Neural progenitor cell (in vitro differentiated cells): ENCODE measurements at regions not wholly inside any gene's neighbourhood (a gene's known extent, or its start where the extent isn't known, plus 50 kb on each side); places are given as distances from the start of the nearest gene placed in this dataset.

Experiments
- DNase-seq: peaks from one replicate; pipeline ENCODE4 v3.0.0-alpha.2; 2016; ENCODE audit warnings: low spot score
- H2AFZ ChIP-seq: fragments of 200-600 bp; sonication (generic); replicated peaks from 2 replicates; pipeline ENCODE4 v1.6.1; 2016; ENCODE audit warnings: antibody characterized with exemption
- H3F3A ChIP-seq: fragments of 200-600 bp; sonication (generic); 2 replicates; pipeline ENCODE4 v1.6.1; 2016; ENCODE audit warnings: antibody characterized with exemption, low read depth
- H3K27ac ChIP-seq: fragments of 200-600 bp; sonication (generic); 2 replicates; pipeline ENCODE4 v1.5.1; 2016; ENCODE audit warnings: mild to moderate bottlenecking
- H3K27me3 ChIP-seq: fragments of 200-600 bp; sonication (generic); 2 replicates; pipeline ENCODE4 v1.6.1; 2016; ENCODE audit warnings: mild to moderate bottlenecking, moderate library complexity
- H3K36me3 ChIP-seq: fragments of 200-600 bp; sonication (generic); 2 replicates; pipeline ENCODE4 v1.5.1; 2016
- H3K4me1 ChIP-seq: fragments of 200-600 bp; sonication (generic); 2 replicates; pipeline ENCODE4 v1.6.1; 2016; ENCODE audit warnings: mixed run types
- H3K4me2 ChIP-seq: fragments of 200-600 bp; sonication (generic); 2 replicates; pipeline ENCODE4 v1.6.1; 2016
- H3K4me3 ChIP-seq: fragments of 200-600 bp; sonication (generic); 2 replicates; pipeline ENCODE4 v1.5.1; 2016
- H3K79me2 ChIP-seq: fragments of 200-600 bp; sonication (generic); 2 replicates; pipeline ENCODE4 v1.6.1; 2016; ENCODE audit warnings: low read depth
- H3K9ac ChIP-seq: fragments of 200-600 bp; sonication (generic); 2 replicates; pipeline ENCODE4 v1.6.1; 2016
- H3K9me3 ChIP-seq: fragments of 200-600 bp; sonication (generic); 2 replicates; pipeline ENCODE4 v1.5.1; 2016; ENCODE audit warnings: low read depth
- H4K20me1 ChIP-seq: fragments of 200-600 bp; sonication (generic); 2 replicates; pipeline ENCODE4 v1.6.1; 2016; ENCODE audit warnings: low read depth
- H3K27ac Mint-ChIP-seq: 3 replicates; pipeline ENCODE4 v1.8.0; 2021; ENCODE audit warnings: mixed read lengths
- H3K27me3 Mint-ChIP-seq: 2 replicates; pipeline ENCODE4 v1.8.0; 2022; ENCODE audit warnings: low read depth, mild to moderate bottlenecking, inconsistent platforms, moderate library complexity, mixed read lengths; ENCODE audit not compliant: insufficient read depth
- H3K36me3 Mint-ChIP-seq: 3 replicates; pipeline ENCODE4 v1.8.0; 2021; ENCODE audit warnings: mixed read lengths
- H3K4me1 Mint-ChIP-seq: 3 replicates; pipeline ENCODE4 v1.8.0; 2021; ENCODE audit warnings: mixed read lengths
- H3K4me3 Mint-ChIP-seq: 3 replicates; pipeline ENCODE4 v1.8.0; 2021; ENCODE audit warnings: mild to moderate bottlenecking, moderate library complexity, mixed read lengths
- H3K9me3 Mint-ChIP-seq: 3 replicates; pipeline ENCODE4 v1.8.0; 2020; ENCODE audit warnings: mixed read lengths
- EZH2 ChIP-seq: fragments of 200-600 bp; sonication (generic); IDR thresholded peaks from 2 replicates; pipeline ENCODE4 v1.6.1; 2017; ENCODE audit warnings: antibody characterized with exemption, mild to moderate bottlenecking, moderate library complexity
- EZH2phosphoT487 ChIP-seq: fragments of 200-600 bp; sonication (generic); IDR thresholded peaks from 2 replicates; pipeline ENCODE4 v1.6.1; 2017; ENCODE audit warnings: antibody characterized with exemption
- TF ChIP-seq, protein P1 (sequence below): fragments of 200-600 bp; sonication (generic); IDR thresholded peaks from 2 replicates; pipeline ENCODE4 v1.5.1; 2017; ENCODE audit warnings: antibody characterized with exemption, mild to moderate bottlenecking

DNA sequence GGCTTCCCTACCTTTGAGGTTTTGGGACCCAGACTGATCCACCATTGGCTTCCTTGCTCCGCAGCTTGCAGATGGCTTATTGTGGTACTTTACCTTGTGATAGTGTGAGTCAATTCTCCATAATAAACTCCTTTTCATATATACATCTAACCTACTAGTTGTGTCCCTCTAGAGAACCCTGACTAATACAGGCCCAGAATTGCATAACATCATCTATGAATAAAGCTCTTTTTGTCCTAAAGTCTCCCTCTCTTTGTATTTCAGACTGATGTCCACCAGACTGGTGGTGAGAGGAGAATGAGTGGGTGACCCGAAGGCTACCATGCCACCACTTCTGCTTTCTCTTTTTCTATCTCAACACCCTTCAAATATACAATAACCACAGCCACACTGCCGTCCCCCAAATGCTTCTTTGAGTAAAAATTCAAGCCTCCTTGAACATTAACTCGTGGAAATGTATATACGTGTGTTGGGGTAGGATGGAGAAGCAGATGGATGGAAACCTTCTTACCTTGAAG is 265.7 kb downstream of the PTBP2 start:
- H3K9me3 Mint-ChIP-seq: peaks cover 14% of the 10 kb centered on the region
- Histone ChIP-seq H3F3A (no peaks in the 10 kb centered on the region), H3K4me1 (peaks cover 4% of the 10 kb centered on the region), H4K20me1 (no peaks in the 10 kb centered on the region), H3K36me3 (no peaks in the 10 kb centered on the region), H2AFZ (no peak overlapping the region), H3K9me3 (no peaks in the 10 kb centered on the region), H3K9ac (no peak overlapping the region), H3K4me2 (no peak overlapping the region), H3K79me2 (no peaks in the 10 kb centered on the region), H3K27me3 (no peaks in the 10 kb centered on the region), H3K27ac (no peak overlapping the region), H3K4me3 (no peak overlapping the region)
- H3K27me3 Mint-ChIP-seq: no peaks in the 10 kb centered on the region
- H3K4me3 Mint-ChIP-seq: no peak overlapping the region
- H3K27ac Mint-ChIP-seq: no peak overlapping the region
- DNase-seq: no peak
- H3K4me1 Mint-ChIP-seq: peaks cover 19% of the 10 kb centered on the region
- peaks cover 2% of the 10 kb centered on the region for H3K36me3 Mint-ChIP-seq
- TF ChIP-seq, protein P1, sequence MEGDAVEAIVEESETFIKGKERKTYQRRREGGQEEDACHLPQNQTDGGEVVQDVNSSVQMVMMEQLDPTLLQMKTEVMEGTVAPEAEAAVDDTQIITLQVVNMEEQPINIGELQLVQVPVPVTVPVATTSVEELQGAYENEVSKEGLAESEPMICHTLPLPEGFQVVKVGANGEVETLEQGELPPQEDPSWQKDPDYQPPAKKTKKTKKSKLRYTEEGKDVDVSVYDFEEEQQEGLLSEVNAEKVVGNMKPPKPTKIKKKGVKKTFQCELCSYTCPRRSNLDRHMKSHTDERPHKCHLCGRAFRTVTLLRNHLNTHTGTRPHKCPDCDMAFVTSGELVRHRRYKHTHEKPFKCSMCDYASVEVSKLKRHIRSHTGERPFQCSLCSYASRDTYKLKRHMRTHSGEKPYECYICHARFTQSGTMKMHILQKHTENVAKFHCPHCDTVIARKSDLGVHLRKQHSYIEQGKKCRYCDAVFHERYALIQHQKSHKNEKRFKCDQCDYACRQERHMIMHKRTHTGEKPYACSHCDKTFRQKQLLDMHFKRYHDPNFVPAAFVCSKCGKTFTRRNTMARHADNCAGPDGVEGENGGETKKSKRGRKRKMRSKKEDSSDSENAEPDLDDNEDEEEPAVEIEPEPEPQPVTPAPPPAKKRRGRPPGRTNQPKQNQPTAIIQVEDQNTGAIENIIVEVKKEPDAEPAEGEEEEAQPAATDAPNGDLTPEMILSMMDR: no peak
- no peak for TF ChIP-seq EZH2
- TF ChIP-seq EZH2phosphoT487: no peak

DNA sequence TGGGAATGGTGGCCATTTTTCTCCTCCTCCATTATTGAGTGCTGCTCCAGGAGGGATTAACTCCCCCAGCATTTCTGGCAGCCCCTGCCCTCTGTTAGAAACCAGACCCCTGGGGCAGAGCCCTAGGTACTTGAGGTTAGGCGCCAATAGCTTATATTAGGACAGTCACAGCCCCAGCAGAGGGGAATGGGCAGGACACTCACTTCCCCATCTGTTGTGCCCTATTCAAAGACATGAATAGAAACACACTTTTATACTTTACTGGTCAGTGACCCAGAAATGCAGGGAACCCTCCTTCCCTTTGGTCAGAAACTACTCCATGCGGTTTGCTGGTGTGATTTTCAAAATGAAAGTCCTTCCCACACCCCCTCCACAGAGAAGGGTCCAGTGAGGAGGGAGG is 267.7 kb downstream of the PTBP2 start:
- DNase-seq: peak; percentile 16
- H4K20me1 ChIP-seq: no peaks in the 10 kb centered on the region
- TF ChIP-seq EZH2 (no peak), EZH2phosphoT487 (no peak)
- TF ChIP-seq, protein P1: no peak
- H3K36me3 Mint-ChIP-seq: peaks cover 2% of the 10 kb centered on the region
- no peak overlapping the region for H3K9ac ChIP-seq
- H3K27me3 Mint-ChIP-seq: no peaks in the 10 kb centered on the region
- H3K9me3 ChIP-seq: no peaks in the 10 kb centered on the region
- peaks cover 14% of the 10 kb centered on the region for H3K9me3 Mint-ChIP-seq
- no peaks in the 10 kb centered on the region for H3K36me3 ChIP-seq
- H3K4me1 Mint-ChIP-seq: peaks cover 18% of the 10 kb centered on the region
- H3K27me3 ChIP-seq: no peaks in the 10 kb centered on the region
- no peaks in the 10 kb centered on the region for H3K79me2 ChIP-seq
- H2AFZ ChIP-seq: no peak overlapping the region
- H3F3A ChIP-seq: no peaks in the 10 kb centered on the region
- H3K4me2 ChIP-seq: no peak overlapping the region
- no peak overlapping the region for H3K27ac ChIP-seq
- H3K4me3 ChIP-seq: no peak overlapping the region
- no peak overlapping the region for H3K4me3 Mint-ChIP-seq
- no peak overlapping the region for H3K27ac Mint-ChIP-seq
- H3K4me1 ChIP-seq: peaks cover 4% of the 10 kb centered on the region

DNA sequence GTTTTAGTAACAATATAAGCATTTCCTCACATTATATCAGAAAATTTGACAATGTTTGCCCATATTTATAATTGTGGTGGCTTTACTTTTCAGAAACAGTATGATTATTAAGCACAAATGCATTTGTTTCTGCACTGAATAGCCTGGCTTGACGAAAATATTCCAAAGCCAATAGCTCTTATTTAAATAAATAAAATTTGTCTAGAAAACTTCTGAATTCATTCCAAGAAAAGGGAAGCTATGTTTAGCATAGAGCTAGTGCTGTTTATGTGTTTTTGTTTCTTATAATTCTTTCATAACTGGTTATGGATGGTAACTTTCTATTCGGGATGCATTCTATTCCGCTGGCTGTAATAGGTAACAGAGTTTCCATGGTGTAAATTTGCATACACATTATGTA is 268.6 kb downstream of the PTBP2 start:
- Histone ChIP-seq H3K4me3 (no peak overlapping the region), H2AFZ (no peak overlapping the region), H3K27ac (no peak overlapping the region), H3K27me3 (no peaks in the 10 kb centered on the region), H3F3A (no peaks in the 10 kb centered on the region), H3K4me2 (no peak overlapping the region), H3K79me2 (no peaks in the 10 kb centered on the region), H3K4me1 (peaks cover 4% of the 10 kb centered on the region), H3K36me3 (no peaks in the 10 kb centered on the region), H3K9ac (no peak overlapping the region), H4K20me1 (no peaks in the 10 kb centered on the region), H3K9me3 (no peaks in the 10 kb centered on the region)
- H3K27ac Mint-ChIP-seq: no peak overlapping the region
- H3K27me3 Mint-ChIP-seq: no peaks in the 10 kb centered on the region
- H3K4me3 Mint-ChIP-seq: no peak overlapping the region
- peaks cover 18% of the 10 kb centered on the region for H3K4me1 Mint-ChIP-seq
- TF ChIP-seq, protein P1: no peak
- no peak for TF ChIP-seq EZH2
- no peak for TF ChIP-seq EZH2phosphoT487
- peaks cover 7% of the 10 kb centered on the region for H3K9me3 Mint-ChIP-seq
- H3K36me3 Mint-ChIP-seq: peaks cover 2% of the 10 kb centered on the region
- DNase-seq: no peak
